NCI-H69 (cell line): ENCODE measurements at regions not wholly inside any gene's neighbourhood (a gene's known extent, or its start where the extent isn't known, plus 50 kb on each side); places are given as distances from the start of the nearest gene placed in this dataset.

Experiments
- DNase-seq: peaks from one replicate; lab custom pipeline; 2025; lab: John Stamatoyannopoulos, UW

- peak; percentile 26 for DNase-seq
These were observed 167.6 kb downstream of the WT1 start for GRCh38 chr11:32267679-32268187.

- DNase-seq: no peak
These were observed 161.4 kb downstream of the WT1 start for GRCh38 chr11:32273931-32274330.

- DNase-seq: peak; percentile 35
These were observed 155.7 kb downstream of the WT1 start for GRCh38 chr11:32279672-32280071.

- DNase-seq: no peak
These were observed 155.0 kb downstream of the WT1 start for GRCh38 chr11:32280339-32280738.

- DNase-seq: no peak
These were observed 147.1 kb downstream of the WT1 start for GRCh38 chr11:32288276-32288675.

GRCh38 chr11:32289701-32290100, 145.6 kb downstream of the WT1 start:
- DNase-seq: no peak

- DNase-seq: no peak
These were observed 144.6 kb downstream of the WT1 start for GRCh38 chr11:32290783-32291182.

- peak; percentile 77 for DNase-seq
These were observed 137.7 kb downstream of the WT1 start for GRCh38 chr11:32297611-32298011.

- DNase-seq: no peak
These were observed 132.5 kb downstream of the WT1 start for GRCh38 chr11:32302826-32303225.

GRCh38 chr11:32304521-32304920, 130.8 kb downstream of the WT1 start:
- DNase-seq: no peak

GRCh38 chr11:32305460-32305859, 129.9 kb downstream of the WT1 start:
- DNase-seq: no peak

GRCh38 chr11:32307471-32307870, 127.9 kb downstream of the WT1 start:
- peak; percentile 72 for DNase-seq

- no peak for DNase-seq
These were observed 127.4 kb downstream of the WT1 start for GRCh38 chr11:32307913-32308312.

- DNase-seq: peak; percentile 89
These were observed 125.7 kb downstream of the WT1 start for GRCh38 chr11:32309530-32310213.

GRCh38 chr11:32310214-32310601, 125.1 kb downstream of the WT1 start:
- no peak for DNase-seq

GRCh38 chr11:32311346-32312065, 123.8 kb downstream of the WT1 start:
- peak; percentile 14 for DNase-seq

GRCh38 chr11:32312206-32312817, 123.0 kb downstream of the WT1 start:
- no peak for DNase-seq

GRCh38 chr11:32312865-32313403, 122.4 kb downstream of the WT1 start:
- DNase-seq: peak; percentile 57

GRCh38 chr11:32313477-32313876, 121.9 kb downstream of the WT1 start:
- DNase-seq: no peak

GRCh38 chr11:32315121-32315520, 120.2 kb downstream of the WT1 start:
- DNase-seq: no peak

GRCh38 chr11:32316232-32316631, 119.1 kb downstream of the WT1 start:
- DNase-seq: no peak

- DNase-seq: peak; percentile 63
These were observed 118.3 kb downstream of the WT1 start for GRCh38 chr11:32316858-32317642.
